K562 (cell line): ENCODE measurements at regions not wholly inside any gene's neighbourhood (a gene's known extent, or its start where the extent isn't known, plus 50 kb on each side); places are given as distances from the start of the nearest gene placed in this dataset.

Experiments
- ATAC-seq: fragments of 200-7000 bp; cut with Tn5 transposase; 3 replicates; pipeline ENCODE4 v1.9.1; 2020; ENCODE audit warnings: moderate library complexity
- BruUV-seq: library from RNA; stranded (reverse); fragments of 400-500 nt; replicated peaks from 2 replicates; lab custom pipeline; 2021; lab: Mats Ljungman, UMichigan
- CTCF ChIA-PET: fragments of 300-600 bp; formaldehyde crosslinking; extraction: SDS; loops from one replicate; lab custom pipeline; 2021; ENCODE audit warnings: low intra/inter-chr PET ratio; lab: Yijun Ruan, JAX
- POLR2A ChIA-PET: fragments of 300-600, 350-650 bp; sonication (Branson Sonifier 250); formaldehyde crosslinking; extraction: SDS; loops from one replicate; lab custom pipeline; 2021; ENCODE audit warnings: antibody characterized with exemption, inconsistent platforms; lab: Yijun Ruan, JAX
- DNase-seq, 4 experiments: peaks; one replicate each; pipeline versions ENCODE4 v3.0.0 to v3.0.0-alpha.2; 2011 to 2018; ENCODE audit warnings: low spot score in 3 of 4, mixed read lengths in 3 of 4; ENCODE audit errors: extremely low read depth in 1 of 4
- FAIRE-seq: peaks from 2 replicates; lab custom pipeline; 2011; peaks lifted over from hg19 to GRCh38; lab: Jason Lieb, UNC
- H2AFZ ChIP-seq: 2 replicates; pipeline ENCODE4 v1.6.0; 2011; ENCODE audit warnings: low read depth, low read length, control low read depth, inconsistent platforms
- H3K27ac ChIP-seq: fragments of 200-600 bp; 3 replicates; pipeline ENCODE4 v1.8.0; 2011; ENCODE audit warnings: low read depth, mild to moderate bottlenecking, control low read depth, inconsistent platforms, low read length, moderate library complexity, mixed read lengths; ENCODE audit errors: extremely low read depth
- H3K27me3 ChIP-seq, 2 experiments: fragments of 300-600 bp in 1 of 2; 2 replicates in 1 of 2; 3 replicates in 1 of 2; pipeline versions ENCODE4 v1.6.0 to v1.8.0; 2011; ENCODE audit warnings: inconsistent platforms in 2 of 2, low read length in 2 of 2, mild to moderate bottlenecking in 1 of 2, mixed read lengths in 1 of 2, moderate library complexity in 1 of 2; ENCODE audit not compliant: control insufficient read depth in 2 of 2, insufficient read depth in 2 of 2
- H3K36me3 ChIP-seq: fragments of 300-600 bp; 3 replicates; pipeline ENCODE4 v1.8.0; 2011; ENCODE audit warnings: mild to moderate bottlenecking, low read length, inconsistent platforms; ENCODE audit not compliant: control insufficient read depth, insufficient read depth
- H3K4me1 ChIP-seq, 2 experiments: fragments of 200-600 bp in 1 of 2; replicated peaks in 1 of 2; 2 replicates in 1 of 2; 3 replicates in 1 of 2; pipeline versions ENCODE4 v1.5.1 to v1.8.0; 2011; ENCODE audit warnings: inconsistent platforms in 2 of 2, low read length in 2 of 2, mild to moderate bottlenecking in 1 of 2, mixed read lengths in 1 of 2, moderate library complexity in 1 of 2; ENCODE audit not compliant: control insufficient read depth in 2 of 2, insufficient read depth in 2 of 2
- H3K4me2 ChIP-seq: 2 replicates; pipeline ENCODE4 v1.6.1; 2011; ENCODE audit warnings: low read length, control low read depth, inconsistent platforms, mixed read lengths; ENCODE audit not compliant: insufficient read depth
- H3K4me3 ChIP-seq: fragments of 200-600 bp; sonication (generic), shearing (Covaris generic); 2 replicates; pipeline ENCODE4 v1.5.1; 2016; ENCODE audit warnings: control low read depth, inconsistent platforms
- H3K79me2 ChIP-seq: fragments of 200-600 bp; 3 replicates; pipeline ENCODE4 v1.8.0; 2011; ENCODE audit warnings: low read length, inconsistent platforms; ENCODE audit not compliant: control insufficient read depth, insufficient read depth
- H3K9ac ChIP-seq, 2 experiments: 2 replicates each; pipeline versions ENCODE4 v1.6.0 to v1.6.1; 2011; ENCODE audit warnings: low read depth in 2 of 2, low read length in 2 of 2, control low read depth in 1 of 2, inconsistent platforms in 1 of 2, mild to moderate bottlenecking in 1 of 2, mixed read lengths in 1 of 2; ENCODE audit not compliant: insufficient read depth in 1 of 2
- H3K9me1 ChIP-seq: one replicate; pipeline ENCODE4 v1.6.0; 2011; ENCODE audit warnings: inconsistent platforms, mild to moderate bottlenecking, low read length, moderate library complexity; ENCODE audit not compliant: control insufficient read depth, insufficient read depth
- H3K9me3 ChIP-seq: replicated peaks from 2 replicates; pipeline ENCODE4 v1.5.1; 2011; ENCODE audit warnings: low read depth, low read length, inconsistent platforms; ENCODE audit not compliant: control insufficient read depth, insufficient read depth
- H4K20me1 ChIP-seq: replicated peaks from 2 replicates; pipeline ENCODE4 v1.6.1; 2011; ENCODE audit warnings: low read length, inconsistent platforms, mixed read lengths; ENCODE audit not compliant: control insufficient read depth, insufficient read depth
- MAFF ChIP-seq: IDR thresholded peaks from 2 replicates; pipeline ENCODE4 v1.6.1; 2012; ENCODE audit warnings: low read length, improper control_type of control experiment
- PREB ChIP-seq: sonication (generic); formaldehyde crosslinking; IDR thresholded peaks from 2 replicates; pipeline ENCODE4 v1.8.1; 2023; ENCODE audit warnings: mild to moderate bottlenecking, missing genetic modification reagents
- ZNF668 ChIP-seq: fragments of 250-450 bp; sonication (Bioruptor Pico); IDR thresholded peaks from 2 replicates; pipeline ENCODE4 v1.8.0; 2022; ENCODE audit warnings: mild to moderate bottlenecking, inconsistent platforms
- WGBS: fragments of 100-300 bp; shearing (Covaris generic); methylation state at CpG from one replicate; pipeline ENCODE4 v1.1.6; 2016; ENCODE audit warnings: low coverage, mixed read lengths; ENCODE audit not compliant: insufficient coverage; ENCODE audit errors: missing lambda C conversion rate; 5-methylcytosine and 5-hydroxymethylcytosine counted together
- in situ Hi-C: fragments of 300-500 bp; cut with MboI; formaldehyde crosslinking; loops from 4 replicates; pipeline ENCODE4 v1.15.0; 2018; ENCODE audit warnings: inconsistent platforms, mixed read lengths
- intact Hi-C: fragments of 100-400 bp; cut with micrococcal nuclease; formaldehyde crosslinking; loops from 2 replicates; pipeline ENCODE4 v1.14.2; 2022

DNA sequence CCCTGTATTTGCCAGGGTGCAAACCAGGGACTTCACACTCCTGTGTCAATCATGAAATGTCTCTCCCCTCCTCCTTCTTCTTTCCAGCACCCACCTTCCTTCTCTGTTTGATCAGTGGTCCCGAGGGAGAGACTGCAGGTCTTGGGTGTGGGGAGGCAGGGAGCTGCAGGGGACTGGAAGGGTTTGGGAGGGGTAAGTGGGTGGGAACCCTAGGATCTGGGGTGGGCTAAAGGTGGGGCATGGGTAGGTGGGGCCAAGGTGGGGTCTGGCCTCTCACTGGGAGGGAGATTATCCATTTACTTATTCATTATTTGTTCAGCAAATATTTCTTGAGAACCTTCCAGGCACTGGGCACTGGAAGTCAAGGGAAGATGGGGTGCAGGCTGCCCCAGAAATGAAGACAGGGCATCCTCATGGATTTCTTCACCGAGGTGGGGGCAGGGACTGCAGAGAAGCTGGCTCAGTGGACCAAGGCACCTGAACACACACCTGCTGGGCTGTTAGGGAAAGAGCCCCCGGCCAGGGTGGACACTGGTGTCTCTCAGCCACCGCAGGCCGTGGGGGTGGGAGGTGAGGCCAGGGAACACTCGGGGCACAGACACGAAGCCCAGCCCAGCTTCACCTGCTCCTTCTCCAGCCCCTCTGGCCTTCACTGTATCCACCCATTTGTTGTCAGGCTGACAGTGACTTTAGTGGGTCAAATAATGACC, 193.9 kb upstream of the C1orf174 start:
- Histone ChIP-seq H3K36me3 (no peaks in the 10 kb centered on the region), H3K79me2 (no peaks in the 10 kb centered on the region), H4K20me1 (no peaks in the 10 kb centered on the region), H2AFZ (no peak overlapping the region), H3K9me3 (no peaks in the 10 kb centered on the region), H3K27ac (no peak overlapping the region), H3K4me2 (no peak overlapping the region), H3K4me3 (no peak overlapping the region), H3K4me1 (no peaks in the 10 kb centered on the region), H3K9ac (no peak overlapping the region), H3K9me1 (no peaks in the 10 kb centered on the region), H3K27me3 (peaks cover 2 to 21% of the 10 kb centered on the region in 2 experiments; a peak in 2 of 5 replicates)
- WGBS, result 0% methylated on average over 7 of the region's 7 CpGs
- ChIA-PET CTCF (no interaction called here), POLR2A (interaction anchor here (1.4 kb wide), 1 partner anchor 10 kb away, joined by 3 read pairs; no protein-coding TSS in a partner anchor)
- no peak for FAIRE-seq
- intact Hi-C loops, result no loop called here
- in situ Hi-C loops, result no loop called here
- BruUV-seq, result no TSS peak
- TF ChIP-seq PREB (CRISPR knock-in tag) (no peak), ZNF668 (CRISPR knock-in tag) (no peak), MAFF (no peak)
- ATAC-seq, result no peak
- DNase-seq, result no peak
